GM21528 (cell line): ENCODE measurements at regions not wholly inside any gene's neighbourhood (a gene's known extent, or its start where the extent isn't known, plus 50 kb on each side); places are given as distances from the start of the nearest gene placed in this dataset.

Source experiments
- ATAC-seq: cut with Tn5 transposase; IDR thresholded peaks from one replicate; pipeline ENCODE4 v1.9.1; 2021; ENCODE audit warnings: mild to moderate bottlenecking, moderate library complexity; ENCODE audit not compliant: unreplicated experiment, low FRiP score

DNA sequence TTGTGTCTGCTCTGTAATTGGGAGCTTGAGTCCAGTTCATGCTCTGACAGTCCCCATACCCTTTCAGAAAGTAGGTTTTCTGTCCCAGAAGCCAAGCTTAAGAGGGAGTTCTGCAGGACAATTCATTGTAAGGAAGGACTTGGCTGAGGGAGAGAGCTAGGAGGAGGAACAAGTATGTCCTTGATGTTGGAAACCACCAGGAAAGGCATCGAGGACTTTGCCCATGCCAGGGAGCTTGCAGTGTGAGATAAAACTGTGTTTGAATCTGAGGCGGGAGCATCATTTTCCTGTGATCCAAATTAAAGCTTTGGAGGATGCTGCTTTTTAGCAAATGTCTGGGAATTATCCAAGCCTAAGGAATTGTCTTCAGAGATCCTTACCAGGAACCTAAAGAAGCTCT is 175.3 kb downstream of the EMP1 start:
- no peak for ATAC-seq

DNA sequence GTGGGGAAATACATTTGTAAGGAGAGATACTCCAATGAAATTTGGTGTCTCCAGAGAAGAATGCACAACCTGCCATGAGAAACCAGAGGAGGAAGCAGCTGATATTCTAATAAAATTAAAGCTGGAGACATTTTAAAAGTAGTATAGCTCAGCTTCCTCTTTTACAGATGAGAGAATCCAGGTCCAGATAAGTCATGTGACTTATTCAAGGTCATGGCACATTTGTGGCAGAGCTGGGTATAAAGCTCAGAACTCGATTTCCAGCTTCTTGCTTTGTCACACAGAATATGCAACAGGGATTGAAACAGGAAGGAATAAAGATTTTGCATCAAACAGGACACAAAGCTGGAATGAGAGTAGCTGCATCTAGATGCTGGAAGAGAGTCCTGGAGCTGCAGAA is 174.8 kb downstream of the EMP1 start:
- ATAC-seq, result no peak

DNA sequence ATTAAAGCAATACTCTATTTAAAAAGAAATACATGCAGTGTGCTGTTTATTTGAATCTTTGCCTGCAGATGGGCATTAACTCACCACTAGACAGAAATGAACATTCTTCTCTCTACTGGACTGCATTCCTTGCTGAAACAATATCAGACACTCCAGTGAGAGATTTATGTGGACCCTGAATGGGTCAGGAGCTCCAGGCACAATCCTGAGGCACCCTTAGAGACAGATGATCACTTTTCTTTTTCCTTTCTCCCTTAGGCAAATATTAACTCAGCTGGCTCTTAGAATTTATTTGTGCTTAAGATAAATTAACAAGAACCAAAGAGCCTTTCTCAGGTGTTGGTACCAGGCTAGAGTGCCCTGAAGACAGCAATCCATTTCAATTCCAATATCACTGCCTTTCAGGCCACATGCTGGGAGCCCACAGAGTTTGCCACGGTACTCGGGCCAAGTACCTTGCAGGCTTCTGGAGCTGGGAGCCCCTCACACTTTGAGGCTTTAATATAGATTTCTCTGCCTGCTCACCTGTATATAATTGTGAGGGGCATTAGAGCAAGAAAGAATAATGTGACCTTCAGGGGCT is 173.0 kb downstream of the EMP1 start:
- no peak for ATAC-seq

DNA sequence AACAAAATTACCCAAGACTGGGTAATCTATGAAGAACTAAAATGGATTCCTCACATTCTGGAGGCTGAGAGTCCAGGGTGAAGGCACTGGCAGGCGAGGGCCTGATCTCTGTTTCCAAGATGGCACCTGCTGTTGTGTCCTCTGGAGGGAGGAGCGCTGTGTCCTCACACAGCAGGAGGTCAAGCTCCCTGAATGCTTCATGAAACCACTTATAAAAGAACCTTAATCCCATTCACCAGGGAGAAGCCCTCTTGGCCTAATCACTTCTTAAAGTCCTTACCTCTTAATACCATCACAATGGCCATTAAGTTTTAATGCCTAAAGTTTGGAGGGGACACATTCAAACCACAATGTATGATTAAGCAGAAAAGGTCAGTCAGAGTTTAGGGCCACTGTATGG is 172.4 kb downstream of the EMP1 start:
- ATAC-seq, result no peak

DNA sequence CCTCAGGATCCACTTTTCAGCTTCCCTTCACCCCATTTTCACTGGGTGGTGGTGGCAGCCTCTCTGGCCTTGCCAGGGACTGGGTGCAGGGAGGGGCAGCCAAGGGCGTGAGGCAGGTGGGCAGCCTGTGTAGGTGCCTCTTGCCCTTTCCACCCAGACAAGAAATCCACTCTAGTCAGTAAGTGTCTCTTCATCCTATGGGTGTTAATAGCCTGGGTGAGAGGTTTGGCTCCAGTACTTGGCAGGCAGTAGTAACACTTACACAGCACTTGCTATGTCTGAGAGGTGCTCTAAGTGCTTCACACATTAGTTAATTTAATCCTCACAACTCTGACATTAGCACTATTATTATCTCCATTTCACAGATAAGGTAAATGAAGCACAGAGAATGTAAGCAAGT is 171.9 kb downstream of the EMP1 start:
- no peak for ATAC-seq

DNA sequence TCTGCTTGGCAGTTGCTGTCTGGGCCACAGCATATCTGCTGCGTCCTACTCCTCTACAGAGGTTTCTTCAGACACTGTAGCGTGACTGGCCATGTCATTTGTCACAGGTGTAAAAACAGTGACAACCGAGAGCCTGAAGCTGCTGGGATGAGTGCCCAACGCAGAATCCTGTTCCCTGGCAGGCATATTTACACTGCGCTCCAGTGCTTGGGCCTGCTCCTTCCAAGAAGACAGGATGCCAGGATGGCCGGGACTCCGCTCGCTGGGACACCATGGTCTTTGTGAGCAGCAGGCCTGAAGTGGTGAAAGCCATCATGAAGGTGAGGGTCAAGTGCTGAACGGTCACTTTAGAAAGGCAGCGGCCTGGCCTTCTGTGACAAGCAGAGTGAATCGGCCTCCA is 171.4 kb downstream of the EMP1 start:
- ATAC-seq, result no peak

DNA sequence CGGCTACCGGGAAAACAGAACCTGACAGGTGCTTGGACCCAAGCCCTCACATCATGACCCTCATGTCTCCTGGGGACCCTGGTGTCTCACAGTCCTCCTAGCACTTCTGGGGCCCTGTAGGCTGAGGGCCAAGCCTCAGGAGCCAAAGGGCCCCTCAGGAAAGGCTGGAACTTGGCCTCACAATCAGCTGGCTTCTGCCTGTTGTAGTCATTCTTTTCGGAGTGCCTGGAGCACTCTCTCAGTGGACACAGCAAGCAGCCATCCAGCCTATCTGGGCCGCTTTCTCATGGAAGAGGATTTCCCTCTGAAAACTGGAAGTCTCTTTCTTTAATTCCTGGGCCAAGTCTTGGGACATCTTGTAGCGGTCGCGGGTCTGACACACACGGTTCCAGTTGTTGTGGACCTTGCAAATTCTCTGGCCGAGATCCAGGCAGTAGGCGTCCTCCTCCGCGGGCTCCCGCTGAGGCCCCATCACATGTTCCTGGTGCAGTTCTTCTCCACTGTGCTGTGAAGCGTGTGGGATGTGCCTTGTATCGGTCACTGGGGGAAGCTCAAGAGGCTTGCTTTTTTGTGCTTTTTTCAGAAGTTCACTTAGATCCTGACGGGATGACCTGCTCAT is 169.3 kb downstream of the EMP1 start:
- ATAC-seq, result no peak

DNA sequence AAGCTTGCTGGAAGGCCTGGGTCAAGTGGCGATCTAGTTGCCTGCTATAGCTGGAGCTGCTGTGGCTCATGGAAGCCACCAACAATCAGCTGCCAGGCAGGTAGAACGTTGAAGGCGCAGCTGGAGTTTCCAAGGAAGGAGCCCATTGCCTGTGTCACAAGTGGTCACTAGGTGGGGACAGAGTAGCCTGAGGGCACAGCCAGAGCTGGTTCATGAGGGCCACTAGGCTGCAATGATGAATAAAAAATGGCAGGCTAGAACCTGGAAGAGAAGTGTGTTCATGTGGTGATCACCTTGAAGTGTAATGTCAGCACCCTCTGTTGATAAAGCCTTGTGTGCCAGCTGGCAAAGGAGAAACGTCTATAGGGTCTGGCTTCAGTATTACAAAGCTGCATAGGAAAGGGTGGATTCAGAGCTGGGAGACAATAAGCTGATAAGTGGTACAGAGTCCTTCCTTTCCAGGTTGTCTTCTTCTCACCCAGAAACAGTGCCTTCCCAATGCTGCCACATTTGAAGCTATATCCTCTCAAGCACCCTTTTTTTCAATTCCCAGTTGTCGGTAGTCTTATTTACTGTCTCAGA is 165.8 kb downstream of the EMP1 start:
- ATAC-seq, result peak; percentile 94

DNA sequence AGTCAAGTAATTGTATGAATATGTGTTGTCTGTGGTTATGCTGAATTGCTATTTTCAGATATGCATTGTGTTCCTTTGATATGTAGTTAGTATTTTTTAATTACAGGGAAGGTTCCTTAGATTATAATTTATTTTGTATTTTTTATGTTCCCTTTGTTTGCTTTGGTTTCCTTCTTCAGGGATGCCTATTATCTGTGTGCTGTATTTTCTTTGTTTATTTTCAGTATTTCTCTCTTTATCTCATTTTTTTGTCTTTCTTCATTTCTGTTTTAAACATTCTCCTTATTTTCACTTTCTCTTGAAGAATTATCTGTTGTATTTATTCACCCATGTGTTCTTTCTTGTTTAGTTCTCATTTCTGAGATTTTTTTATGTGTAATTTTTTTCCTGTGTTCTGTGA is 163.1 kb downstream of the EMP1 start:
- no peak for ATAC-seq

DNA sequence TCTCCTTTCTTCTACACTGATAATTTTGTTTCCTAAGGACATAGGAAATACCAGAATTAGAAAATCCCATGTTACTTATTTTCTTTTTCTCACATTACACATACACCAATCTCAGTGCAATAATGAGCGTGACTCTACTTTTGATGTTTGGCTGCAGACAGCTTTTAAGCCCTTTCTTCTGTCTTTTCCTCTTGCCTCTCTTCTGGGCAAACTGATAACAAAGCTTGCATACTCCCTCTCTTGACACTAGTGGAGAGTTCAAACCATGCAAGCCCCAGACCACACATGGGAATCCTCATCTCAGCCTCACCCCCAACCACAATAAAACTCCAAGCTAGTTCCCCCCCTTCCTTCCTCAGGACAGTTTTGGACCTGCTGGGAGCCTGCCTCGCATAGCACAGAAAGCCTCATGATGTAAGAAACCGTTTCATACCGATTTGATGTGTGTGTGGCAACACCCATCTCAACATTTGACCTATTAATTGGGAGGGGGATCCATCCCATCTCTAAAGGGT is 161.9 kb downstream of the EMP1 start:
- ATAC-seq, result no peak

DNA sequence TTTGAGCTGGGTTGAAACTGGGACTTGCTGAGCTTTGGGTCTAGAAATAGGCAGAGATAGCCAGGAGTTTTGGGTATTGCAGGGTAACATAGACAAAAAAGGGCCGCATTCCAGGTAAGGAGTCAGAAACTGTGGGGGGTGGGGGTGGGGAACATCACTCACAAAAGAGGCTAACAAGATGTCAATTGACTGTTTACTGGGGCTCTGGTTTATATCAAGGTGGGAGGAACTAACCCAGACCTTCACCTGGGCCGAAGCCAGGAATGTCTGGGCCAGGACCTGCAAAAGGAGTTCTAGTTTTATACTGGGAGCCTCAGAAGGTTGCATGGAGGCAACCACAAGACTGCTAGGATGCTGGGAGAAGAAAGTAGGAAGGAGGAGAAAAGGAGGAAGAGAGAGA is 154.4 kb downstream of the EMP1 start:
- ATAC-seq, result no peak

DNA sequence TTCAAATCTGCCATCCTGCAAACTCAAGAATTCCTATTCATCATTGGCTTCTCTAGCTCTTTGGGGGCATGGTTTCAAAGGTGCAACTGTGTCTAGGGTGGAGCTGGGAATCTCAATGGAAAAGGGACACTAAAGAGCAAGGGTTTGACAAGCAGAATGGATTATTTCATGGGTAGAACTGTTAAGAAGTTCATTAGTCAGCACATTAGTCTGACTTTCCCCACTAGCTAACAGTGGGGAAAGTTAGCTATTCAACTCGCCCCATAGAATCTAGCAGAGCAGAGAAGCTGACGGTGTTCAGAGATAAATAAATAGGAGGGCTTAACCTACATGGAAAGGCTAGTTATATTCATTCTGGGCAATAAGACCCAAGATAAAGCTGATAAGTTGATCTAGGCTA is 153.9 kb downstream of the EMP1 start:
- no peak for ATAC-seq

DNA sequence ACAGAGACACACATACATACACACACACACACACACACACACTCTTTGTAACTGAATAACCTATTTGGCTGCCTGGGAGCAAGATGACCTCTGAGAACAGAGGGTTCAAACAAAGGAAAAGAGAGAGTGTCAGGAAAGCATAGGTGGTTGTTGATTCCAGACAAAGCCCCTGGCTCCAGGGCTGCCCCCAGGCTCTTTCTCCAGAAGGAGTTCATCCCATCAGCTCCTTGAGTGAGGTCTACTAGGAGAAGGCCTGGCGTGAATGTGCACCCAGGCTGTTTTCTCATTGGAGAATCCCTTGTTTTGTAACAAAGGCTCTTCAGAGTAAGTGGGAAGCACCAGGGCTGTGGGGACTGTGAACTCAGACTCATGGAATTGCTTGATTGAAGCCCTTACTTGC is 151.9 kb downstream of the EMP1 start:
- ATAC-seq, result no peak

DNA sequence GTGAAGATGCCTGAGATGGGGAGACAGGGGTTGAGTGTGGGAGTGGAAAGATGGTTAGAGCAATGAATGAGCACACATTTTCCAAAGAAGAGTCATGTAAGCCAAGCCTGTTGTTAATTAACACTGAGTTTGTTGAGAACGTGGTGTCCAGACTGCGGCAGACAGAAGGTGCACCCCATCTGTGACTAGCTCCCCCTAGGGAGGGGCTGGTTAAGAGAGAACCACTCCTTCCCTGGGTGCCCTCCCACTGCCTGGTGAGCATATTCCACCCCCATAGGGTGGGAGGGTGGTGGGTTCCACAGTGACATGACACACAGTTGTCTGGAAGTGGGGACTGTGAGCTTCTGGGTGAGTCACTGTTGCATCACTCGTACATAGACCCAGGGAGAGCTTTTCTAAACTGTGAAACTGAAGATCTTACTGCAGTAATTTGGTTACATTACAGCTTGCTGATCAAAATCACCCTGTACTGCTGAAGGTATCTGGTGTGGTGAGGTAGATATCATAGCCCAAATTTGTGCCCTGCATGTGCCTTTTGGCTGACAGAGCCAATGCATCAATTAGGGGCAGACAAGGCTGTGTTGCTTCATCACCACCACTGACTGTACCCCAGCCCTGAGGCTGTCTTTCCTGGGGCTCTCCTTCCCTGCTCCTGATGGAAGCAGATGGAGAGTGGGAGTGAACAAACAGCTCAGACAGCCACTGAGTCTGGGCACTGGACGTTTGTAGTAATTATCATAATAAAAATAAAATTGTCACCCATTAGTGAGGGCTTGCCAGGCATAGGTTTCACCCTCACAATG is 150.9 kb downstream of the EMP1 start:
- no peak for ATAC-seq

DNA sequence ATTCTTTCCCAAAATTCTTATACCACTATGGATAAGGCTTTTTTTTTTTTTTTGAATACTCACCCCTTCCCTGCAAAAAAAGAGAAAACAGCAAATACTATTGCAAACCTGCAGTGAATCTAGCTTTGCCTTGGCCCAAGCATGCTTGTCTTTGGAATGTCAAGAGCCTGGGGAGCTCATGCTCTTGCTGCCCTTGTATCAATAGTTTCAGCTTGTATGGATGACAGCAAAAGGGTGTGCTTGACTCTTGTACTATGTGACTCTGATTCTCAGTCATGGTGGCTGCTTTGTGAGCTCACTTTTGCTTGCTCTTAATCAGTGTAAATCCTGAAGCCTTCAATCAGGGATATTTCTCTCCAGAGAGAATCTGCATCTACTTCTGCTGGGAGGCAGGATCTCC is 149.2 kb downstream of the EMP1 start:
- ATAC-seq, result no peak

DNA sequence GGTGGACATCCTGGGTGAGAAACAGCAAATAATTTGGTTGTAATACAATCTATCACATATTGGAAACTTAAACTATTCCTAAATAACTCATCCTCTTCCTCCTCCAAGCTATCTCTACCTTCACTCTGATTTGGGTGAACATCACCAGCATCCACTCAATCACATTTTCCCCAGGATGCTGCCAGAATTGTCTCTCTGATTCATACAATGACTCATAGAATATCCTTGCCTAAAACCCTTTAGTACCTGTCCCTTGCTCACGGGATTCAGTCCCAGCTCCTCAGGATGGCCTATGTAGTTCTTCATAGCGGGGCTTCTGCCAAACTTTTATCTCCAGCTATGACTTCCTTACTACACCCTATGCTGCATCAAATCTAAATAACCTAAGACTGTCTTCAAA is 146.8 kb downstream of the EMP1 start:
- ATAC-seq, result no peak

DNA sequence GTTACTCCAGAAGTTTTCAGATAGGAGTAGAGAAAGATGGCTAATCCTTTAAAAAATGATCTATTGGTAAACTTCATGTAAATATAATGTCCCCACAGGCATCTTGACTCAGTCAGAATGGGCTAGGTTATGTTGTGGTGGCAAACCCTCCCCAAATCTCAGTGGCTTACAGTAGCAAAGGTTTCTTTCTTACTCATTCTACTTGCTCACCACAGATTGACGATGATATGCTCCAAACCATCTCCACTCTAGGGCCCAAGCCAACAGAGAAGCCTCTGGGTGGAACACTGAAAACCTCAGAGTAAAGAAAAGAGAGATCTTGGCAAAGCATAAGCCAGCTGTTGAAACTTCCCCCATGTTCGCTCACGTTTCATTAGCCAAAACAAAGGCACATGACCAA is 146.4 kb downstream of the EMP1 start:
- no peak for ATAC-seq

DNA sequence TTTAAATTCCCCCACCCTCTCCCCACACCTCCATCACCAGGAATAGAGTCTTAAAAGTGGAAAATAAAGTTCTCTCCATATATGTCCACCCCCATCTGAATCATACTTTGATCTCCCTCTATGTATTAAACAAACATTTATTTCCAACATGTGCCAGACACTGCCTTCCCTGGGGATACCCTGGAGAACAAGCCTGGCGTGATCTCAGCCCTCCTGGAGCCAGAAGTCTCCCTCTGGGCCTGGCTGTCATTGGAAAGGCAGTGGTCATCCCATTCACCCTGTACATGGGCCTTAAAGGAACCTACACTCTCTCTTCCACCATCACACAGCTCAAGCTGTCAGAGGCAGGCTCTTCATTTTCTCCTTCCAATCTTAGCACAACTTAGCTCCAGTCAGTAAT is 143.6 kb downstream of the EMP1 start:
- no peak for ATAC-seq

DNA sequence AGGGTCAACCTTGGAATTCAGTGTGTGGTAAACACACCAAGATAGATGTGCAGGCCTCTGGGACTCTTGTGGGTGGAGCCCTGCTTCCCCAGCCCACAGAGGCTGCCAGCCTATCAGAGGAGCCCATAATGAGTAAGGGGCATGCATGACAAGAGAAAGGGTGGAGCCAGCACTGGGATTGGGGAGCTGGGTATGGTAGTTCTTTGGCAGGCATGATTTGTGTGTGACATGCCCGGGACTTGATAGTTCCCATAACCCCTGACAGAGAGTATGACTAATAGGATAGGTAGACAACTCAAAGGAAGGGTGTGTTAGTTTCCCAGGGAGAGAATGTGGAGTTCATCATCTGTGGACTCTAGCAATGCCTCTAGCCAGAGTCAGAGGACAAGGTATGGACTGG is 143.0 kb downstream of the EMP1 start:
- ATAC-seq, result no peak

DNA sequence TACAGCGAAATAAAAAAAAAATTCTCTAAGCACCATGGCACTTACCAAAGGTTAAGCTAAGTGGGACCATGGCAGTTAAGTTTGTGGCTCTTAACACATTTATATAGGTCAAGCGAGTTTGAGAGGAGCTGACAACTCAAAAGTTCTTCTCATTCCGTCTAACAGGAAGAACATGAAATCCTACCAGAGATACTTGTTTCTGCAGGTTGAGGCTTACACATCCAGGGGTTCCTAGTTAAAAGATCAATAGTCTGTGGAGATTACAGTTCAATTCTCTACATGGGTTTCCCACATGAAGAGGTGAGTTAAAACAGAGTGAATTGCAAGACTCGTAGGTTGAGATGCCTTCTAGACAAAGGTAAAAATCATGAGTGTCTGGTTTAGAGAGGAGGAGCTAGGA is 142.6 kb downstream of the EMP1 start:
- no peak for ATAC-seq

DNA sequence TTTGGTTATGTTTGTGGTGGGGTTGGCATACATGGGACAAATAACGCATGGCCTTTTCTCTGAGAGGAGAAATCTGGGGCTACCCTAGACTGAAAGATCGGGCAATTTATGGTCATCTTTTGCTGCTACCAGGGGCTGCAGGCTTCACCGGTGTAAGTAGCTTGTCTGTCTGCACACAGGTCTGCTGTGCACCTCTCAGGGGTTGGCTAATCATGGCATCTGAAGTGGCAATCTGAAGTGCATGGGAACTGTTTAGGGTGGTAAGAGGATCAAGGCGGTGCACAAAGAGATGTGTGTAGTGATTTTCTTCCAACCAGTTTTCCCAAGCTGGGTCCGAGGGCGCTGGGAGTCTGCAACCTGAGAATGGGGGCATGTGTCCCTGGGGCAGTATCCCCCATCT is 141.3 kb downstream of the EMP1 start:
- ATAC-seq, result no peak

DNA sequence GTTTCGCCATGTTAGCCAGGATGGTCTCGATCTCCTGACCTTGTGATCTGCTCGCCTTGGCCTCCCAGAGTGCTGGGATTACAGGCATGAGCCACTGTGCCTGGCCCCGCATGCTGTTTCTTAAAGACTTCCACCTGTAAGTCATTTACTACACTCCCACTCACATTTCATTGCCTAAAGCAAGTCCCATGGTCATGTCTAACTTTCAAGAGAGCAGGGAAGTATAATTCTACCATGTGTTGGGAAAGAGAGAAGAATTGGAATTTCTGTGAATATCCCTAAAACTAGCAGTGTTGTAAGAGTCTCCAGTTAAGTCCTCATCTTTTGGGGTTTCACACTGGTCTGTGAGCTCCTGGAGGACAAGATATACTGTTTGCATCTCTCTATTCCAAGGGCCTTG is 139.7 kb downstream of the EMP1 start:
- ATAC-seq, result no peak
